ENCODE measurements at regions not wholly inside any gene's neighbourhood (a gene's known extent, or its start where the extent isn't known, plus 50 kb on each side); places are given as distances from the start of the nearest gene placed in this dataset.

DNA sequence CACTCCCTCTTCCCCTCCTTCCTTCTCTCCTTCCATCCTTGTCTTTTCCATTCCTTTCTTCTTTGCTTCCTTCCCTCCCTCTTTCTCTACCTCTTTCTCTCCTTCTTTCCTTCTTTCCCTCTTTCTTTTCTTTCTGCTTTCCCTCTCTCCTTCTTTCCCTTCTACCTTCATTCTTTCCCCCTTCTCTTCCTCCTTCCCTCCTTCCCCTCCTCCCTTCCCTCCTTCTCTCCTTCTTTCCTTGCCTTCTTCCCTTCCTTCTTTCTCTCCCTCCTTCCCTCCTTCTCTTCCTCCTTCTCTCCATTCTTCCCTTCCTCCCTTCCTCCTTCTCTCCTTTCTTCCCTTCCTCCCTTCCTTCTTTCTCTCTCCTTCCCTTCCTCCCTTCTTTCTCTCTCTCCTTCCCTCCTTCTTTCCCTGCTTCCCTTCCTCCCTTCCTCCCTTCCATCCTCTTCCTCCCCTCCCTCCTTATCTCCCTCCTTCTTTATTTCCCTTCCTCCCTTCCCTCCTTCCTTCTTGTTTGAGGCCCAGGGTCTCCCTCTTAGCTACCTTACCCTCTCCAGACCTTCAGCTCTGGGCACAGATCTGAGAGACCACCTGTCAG, 77.0 kb downstream of the BUD13 start:
- no peak overlapping the region for H3K27ac ChIP-seq
- no peak overlapping the region for H3K4me3 ChIP-seq
- no peaks in the 10 kb centered on the region for H3K9me3 ChIP-seq (replicated peaks in 1 of 3)
- no peaks in the 10 kb centered on the region for H3K4me1 ChIP-seq (replicated peaks in 1 of 2)
- intact Hi-C loops (cut with DNase I), result no loop called here
- H3K27me3 ChIP-seq, result no peaks in the 10 kb centered on the region
- no peak for TF ChIP-seq POLR2A (IDR thresholded peaks at IDR 0.05)
- TF ChIP-seq, protein P1, sequence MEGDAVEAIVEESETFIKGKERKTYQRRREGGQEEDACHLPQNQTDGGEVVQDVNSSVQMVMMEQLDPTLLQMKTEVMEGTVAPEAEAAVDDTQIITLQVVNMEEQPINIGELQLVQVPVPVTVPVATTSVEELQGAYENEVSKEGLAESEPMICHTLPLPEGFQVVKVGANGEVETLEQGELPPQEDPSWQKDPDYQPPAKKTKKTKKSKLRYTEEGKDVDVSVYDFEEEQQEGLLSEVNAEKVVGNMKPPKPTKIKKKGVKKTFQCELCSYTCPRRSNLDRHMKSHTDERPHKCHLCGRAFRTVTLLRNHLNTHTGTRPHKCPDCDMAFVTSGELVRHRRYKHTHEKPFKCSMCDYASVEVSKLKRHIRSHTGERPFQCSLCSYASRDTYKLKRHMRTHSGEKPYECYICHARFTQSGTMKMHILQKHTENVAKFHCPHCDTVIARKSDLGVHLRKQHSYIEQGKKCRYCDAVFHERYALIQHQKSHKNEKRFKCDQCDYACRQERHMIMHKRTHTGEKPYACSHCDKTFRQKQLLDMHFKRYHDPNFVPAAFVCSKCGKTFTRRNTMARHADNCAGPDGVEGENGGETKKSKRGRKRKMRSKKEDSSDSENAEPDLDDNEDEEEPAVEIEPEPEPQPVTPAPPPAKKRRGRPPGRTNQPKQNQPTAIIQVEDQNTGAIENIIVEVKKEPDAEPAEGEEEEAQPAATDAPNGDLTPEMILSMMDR (IDR thresholded peaks at IDR 0.05), result no peak
- DNase-seq, result no peak
- no peaks in the 10 kb centered on the region for H3K36me3 ChIP-seq (replicated peaks in 1 of 2)

DNA sequence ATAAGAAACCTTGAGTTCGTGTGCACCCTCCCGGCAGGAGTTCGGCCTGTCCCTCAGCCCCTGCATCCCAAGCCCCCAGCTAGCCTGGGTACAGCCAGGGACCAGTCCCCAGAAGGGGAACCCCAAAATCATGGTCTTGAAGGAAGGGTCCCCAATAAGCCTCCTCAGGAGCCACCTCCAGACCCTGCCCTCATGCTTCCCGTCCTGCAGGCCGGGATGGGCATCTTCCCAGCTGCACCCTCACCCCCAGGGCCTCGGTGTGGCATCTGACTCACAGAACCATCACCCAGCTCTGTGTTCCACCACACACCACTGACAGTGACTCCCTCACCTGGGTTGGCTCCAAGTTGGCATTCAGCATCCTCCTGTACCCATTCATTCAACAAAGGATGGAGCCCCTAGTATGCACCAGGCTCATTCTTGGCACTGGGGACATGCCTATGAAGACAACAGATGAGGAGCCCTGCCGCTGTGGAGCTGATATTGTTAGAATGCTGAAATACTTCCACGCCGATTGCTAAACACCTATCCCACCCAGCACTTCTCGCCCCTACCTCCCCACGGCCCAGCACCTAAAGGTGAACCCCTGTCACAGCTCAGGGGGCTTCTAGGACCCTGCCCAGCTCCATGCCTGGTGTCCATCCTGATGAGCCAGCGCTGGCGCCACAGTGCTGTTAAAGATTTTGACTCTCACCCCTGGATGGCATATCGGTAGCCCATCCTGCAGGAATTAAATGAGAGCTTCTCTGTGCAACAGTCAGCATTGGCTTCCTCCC, 77.8 kb downstream of the BUD13 start:
- 88 to 93% (median 92%) methylated on average over 11 to 14 of the region's 14 CpGs for WGBS, 4 donors
- Histone ChIP-seq H3K36me3 (replicated peaks in 1 of 2) (no peaks in the 10 kb centered on the region), H3K4me1 (replicated peaks in 1 of 2) (no peaks in the 10 kb centered on the region), H3K9me3 (replicated peaks in 1 of 3) (no peaks in the 10 kb centered on the region), H3K27ac (no peak overlapping the region), H3K4me3 (no peak overlapping the region), H3K27me3 (no peaks in the 10 kb centered on the region)
- TF ChIP-seq POLR2A (IDR thresholded peaks at IDR 0.05), result no peak
- TF ChIP-seq, protein P1 (IDR thresholded peaks at IDR 0.05), result no peak
- peak in 1 of 7 donors; percentile 28 for DNase-seq
- intact Hi-C loops (cut with DNase I), result no loop called here

DNA sequence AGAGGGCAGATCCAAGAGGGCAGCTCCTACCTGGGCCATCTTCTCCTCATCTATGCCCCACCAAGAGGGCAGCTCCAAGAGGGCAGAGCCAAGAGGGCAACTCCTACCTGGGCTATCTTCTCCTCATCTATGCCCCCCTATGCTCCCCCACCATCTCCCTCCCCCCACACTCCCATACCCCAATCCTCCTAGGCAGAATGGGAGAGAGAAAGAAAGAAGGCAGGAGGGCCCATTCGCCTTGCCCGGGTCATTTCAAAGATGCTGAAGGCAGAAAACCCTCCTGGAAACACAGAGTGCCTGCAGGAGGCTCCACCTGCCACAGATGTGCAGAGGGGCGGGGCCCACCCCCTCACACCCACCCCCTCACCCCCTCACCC, 78.5 kb downstream of the BUD13 start:
- Histone ChIP-seq H3K36me3 (replicated peaks in 1 of 2) (no peaks in the 10 kb centered on the region), H3K4me1 (replicated peaks in 1 of 2) (no peaks in the 10 kb centered on the region), H3K27me3 (no peaks in the 10 kb centered on the region), H3K4me3 (no peak overlapping the region), H3K27ac (no peak overlapping the region), H3K9me3 (replicated peaks in 1 of 3) (no peaks in the 10 kb centered on the region)
- intact Hi-C loops (cut with DNase I), result no loop called here
- DNase-seq, result no peak
- 50 to 92% (median 65%) methylated on average over 2 to 3 of the region's 3 CpGs for WGBS, 4 donors
- TF ChIP-seq, protein P1 (IDR thresholded peaks at IDR 0.05), result no peak
- no peak for TF ChIP-seq POLR2A (IDR thresholded peaks at IDR 0.05)

DNA sequence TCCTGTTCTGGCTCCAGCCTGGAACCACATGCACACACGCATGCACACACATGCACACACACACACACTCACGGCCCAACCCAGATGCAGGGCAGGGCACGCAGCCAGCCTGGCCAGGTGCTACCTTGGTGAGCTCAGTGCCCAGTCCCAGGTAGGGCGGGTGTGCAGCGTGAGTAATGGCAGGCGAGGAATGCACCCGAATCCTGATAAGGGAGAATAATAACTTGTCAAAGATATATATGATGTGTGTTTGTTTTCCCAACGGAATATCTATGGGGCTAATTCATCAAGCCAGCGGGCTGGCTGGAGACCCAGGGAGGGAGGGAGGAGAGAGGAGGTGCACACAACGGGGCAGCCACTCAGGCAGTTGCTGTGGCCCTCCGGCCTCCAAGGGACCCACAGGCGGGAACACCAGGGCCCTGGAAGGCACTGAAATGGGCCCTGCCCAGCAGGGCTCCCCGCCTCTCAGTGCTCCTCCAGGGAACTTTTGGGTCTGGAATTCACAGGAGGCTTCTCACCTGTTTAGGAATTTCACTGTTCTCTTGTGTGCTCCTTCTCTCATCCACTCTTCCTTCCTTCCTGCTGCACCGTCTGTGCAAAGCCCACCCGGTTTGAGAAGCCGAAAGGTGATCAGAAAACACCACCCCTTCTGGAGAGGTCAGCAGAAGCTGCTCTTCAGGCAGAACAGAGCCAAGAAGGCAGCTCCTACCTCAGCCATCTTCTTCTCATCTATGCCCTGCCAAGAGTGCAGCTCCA, 79.0 kb downstream of the BUD13 start:
- no peak overlapping the region for H3K4me3 ChIP-seq
- no peak overlapping the region for H3K27ac ChIP-seq
- no peaks in the 10 kb centered on the region for H3K4me1 ChIP-seq (replicated peaks in 1 of 2)
- TF ChIP-seq POLR2A (IDR thresholded peaks at IDR 0.05), result no peak
- TF ChIP-seq, protein P1 (IDR thresholded peaks at IDR 0.05), result no peak
- no peaks in the 10 kb centered on the region for H3K9me3 ChIP-seq (replicated peaks in 1 of 3)
- peak in 1 of 7 donors; percentile 14 for DNase-seq
- intact Hi-C loops (cut with DNase I), result loop anchor here in 1 of 2 donors (2.0 kb wide), 1 partner anchor 241 kb away; no protein-coding TSS in a partner anchor
- no peaks in the 10 kb centered on the region for H3K27me3 ChIP-seq
- WGBS, 4 donors, result 65 to 76% (median 73%) methylated on average over 10 to 16 of the region's 16 CpGs
- H3K36me3 ChIP-seq (replicated peaks in 1 of 2), result no peaks in the 10 kb centered on the region
